ENCODE measurements at regions not wholly inside any gene's neighbourhood (a gene's known extent, or its start where the extent isn't known, plus 50 kb on each side); places are given as distances from the start of the nearest gene placed in this dataset.
"Not testable (repeated sequence)": the region's sequence is repeated elsewhere in the genome, so short reads cannot be mapped to it uniquely, and the experiment has no call there.

GRCh38 chr4:24364852-24365251 is 219.5 kb downstream of the DHX15 start:
- Mint-ChIP-seq H3K9me3 (ENCODE audit: unreplicated experiment) (no peaks in the 10 kb centered on the region), H3K36me3 (ENCODE audit: unreplicated experiment) (no peaks in the 10 kb centered on the region), H3K4me1 (ENCODE audit: unreplicated experiment) (peaks cover 2% of the 10 kb centered on the region), H3K27ac (ENCODE audit: unreplicated experiment) (no peak overlapping the region), H3K27me3 (ENCODE audit: unreplicated experiment) (peaks cover 29% of the 10 kb centered on the region), H3K4me3 (ENCODE audit: unreplicated experiment) (no peak overlapping the region)
- no peak for TF ChIP-seq CTCF (IDR thresholded peaks at IDR 0.05)
- no peak for DNase-seq (ENCODE audit: extremely low spot score, unreplicated experiment)

- H3K27ac Mint-ChIP-seq (ENCODE audit: unreplicated experiment): no peak overlapping the region
- no peak overlapping the region for H3K4me3 Mint-ChIP-seq (ENCODE audit: unreplicated experiment)
- H3K36me3 Mint-ChIP-seq (ENCODE audit: unreplicated experiment): no peaks in the 10 kb centered on the region
Observed at GRCh38 chr4:24364249-24364648, 220.1 kb downstream of the DHX15 start.

GRCh38 chr4:24363751-24364150 is 220.6 kb downstream of the DHX15 start:
- H3K27ac Mint-ChIP-seq (ENCODE audit: unreplicated experiment): no peak overlapping the region
- no peaks in the 10 kb centered on the region for H3K9me3 Mint-ChIP-seq (ENCODE audit: unreplicated experiment)
- no peaks in the 10 kb centered on the region for H3K36me3 Mint-ChIP-seq (ENCODE audit: unreplicated experiment)
- H3K27me3 Mint-ChIP-seq (ENCODE audit: unreplicated experiment): peaks cover 29% of the 10 kb centered on the region
- no peak overlapping the region for H3K4me3 Mint-ChIP-seq (ENCODE audit: unreplicated experiment)
- DNase-seq (ENCODE audit: extremely low spot score, unreplicated experiment): no peak
- no peak for TF ChIP-seq CTCF (IDR thresholded peaks at IDR 0.05)
- no peaks in the 10 kb centered on the region for H3K4me1 Mint-ChIP-seq (ENCODE audit: unreplicated experiment)

More at GRCh38 chr4:24364249-24364648, 220.1 kb downstream of the DHX15 start:
- H3K9me3 Mint-ChIP-seq (ENCODE audit: unreplicated experiment): no peaks in the 10 kb centered on the region
- no peaks in the 10 kb centered on the region for H3K4me1 Mint-ChIP-seq (ENCODE audit: unreplicated experiment)
- H3K27me3 Mint-ChIP-seq (ENCODE audit: unreplicated experiment): peaks cover 29% of the 10 kb centered on the region
- TF ChIP-seq CTCF (IDR thresholded peaks at IDR 0.05): no peak
- no peak for DNase-seq (ENCODE audit: extremely low spot score, unreplicated experiment)

GRCh38 chr4:24352112-24352511 is 232.2 kb downstream of the DHX15 start:
- Mint-ChIP-seq H3K27ac (ENCODE audit: unreplicated experiment) (no peak overlapping the region), H3K4me3 (ENCODE audit: unreplicated experiment) (no peak overlapping the region)

GRCh38 chr4:24349168-24349996 is 235.0 kb downstream of the DHX15 start:
- not testable (repeated sequence) for H3K36me3 Mint-ChIP-seq (ENCODE audit: unreplicated experiment); H3K27ac Mint-ChIP-seq (ENCODE audit: unreplicated experiment); DNase-seq (ENCODE audit: extremely low spot score, unreplicated experiment); H3K4me3 Mint-ChIP-seq (ENCODE audit: unreplicated experiment); H3K4me1 Mint-ChIP-seq (ENCODE audit: unreplicated experiment)
- Mint-ChIP-seq H3K9me3 (ENCODE audit: unreplicated experiment) (peaks cover 13% of the 10 kb centered on the region), H3K27me3 (ENCODE audit: unreplicated experiment) (peaks cover 47% of the 10 kb centered on the region)

More at GRCh38 chr4:24352112-24352511, 232.2 kb downstream of the DHX15 start:
- H3K9me3 Mint-ChIP-seq (ENCODE audit: unreplicated experiment): no peaks in the 10 kb centered on the region
- H3K4me1 Mint-ChIP-seq (ENCODE audit: unreplicated experiment): no peaks in the 10 kb centered on the region
- peaks cover 21% of the 10 kb centered on the region for H3K27me3 Mint-ChIP-seq (ENCODE audit: unreplicated experiment)
- no peak for DNase-seq (ENCODE audit: extremely low spot score, unreplicated experiment)
- H3K36me3 Mint-ChIP-seq (ENCODE audit: unreplicated experiment): no peaks in the 10 kb centered on the region
- TF ChIP-seq CTCF (IDR thresholded peaks at IDR 0.05): no peak

All from osteocyte (in vitro differentiated cells).